ENCODE measurements at regions not wholly inside any gene's neighbourhood (a gene's known extent, or its start where the extent isn't known, plus 50 kb on each side); places are given as distances from the start of the nearest gene placed in this dataset.
"Not testable (repeated sequence)": the region's sequence is repeated elsewhere in the genome, so short reads cannot be mapped to it uniquely, and the experiment has no call there.

DNA sequence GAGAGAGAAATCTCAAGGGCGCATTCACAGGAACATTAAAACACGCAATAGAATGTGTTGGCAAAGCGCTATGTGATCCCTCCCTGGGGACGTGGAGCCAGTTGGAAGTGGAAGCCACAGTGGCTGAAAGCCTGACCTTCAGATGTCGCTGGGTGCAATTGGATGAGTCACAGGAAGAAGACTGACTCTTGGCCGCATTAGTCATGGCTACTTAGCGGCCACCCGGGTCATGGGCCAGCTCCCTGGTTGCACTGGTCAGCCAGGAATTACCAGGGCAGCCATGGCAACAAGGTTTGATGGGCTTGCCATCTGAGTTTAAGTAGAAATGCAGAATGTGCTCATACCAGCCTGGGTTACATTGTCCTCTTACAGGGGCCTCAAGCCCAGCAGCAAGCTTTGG, 231.2 kb upstream of the FRG2C start:
- TF ChIP-seq, protein P1, sequence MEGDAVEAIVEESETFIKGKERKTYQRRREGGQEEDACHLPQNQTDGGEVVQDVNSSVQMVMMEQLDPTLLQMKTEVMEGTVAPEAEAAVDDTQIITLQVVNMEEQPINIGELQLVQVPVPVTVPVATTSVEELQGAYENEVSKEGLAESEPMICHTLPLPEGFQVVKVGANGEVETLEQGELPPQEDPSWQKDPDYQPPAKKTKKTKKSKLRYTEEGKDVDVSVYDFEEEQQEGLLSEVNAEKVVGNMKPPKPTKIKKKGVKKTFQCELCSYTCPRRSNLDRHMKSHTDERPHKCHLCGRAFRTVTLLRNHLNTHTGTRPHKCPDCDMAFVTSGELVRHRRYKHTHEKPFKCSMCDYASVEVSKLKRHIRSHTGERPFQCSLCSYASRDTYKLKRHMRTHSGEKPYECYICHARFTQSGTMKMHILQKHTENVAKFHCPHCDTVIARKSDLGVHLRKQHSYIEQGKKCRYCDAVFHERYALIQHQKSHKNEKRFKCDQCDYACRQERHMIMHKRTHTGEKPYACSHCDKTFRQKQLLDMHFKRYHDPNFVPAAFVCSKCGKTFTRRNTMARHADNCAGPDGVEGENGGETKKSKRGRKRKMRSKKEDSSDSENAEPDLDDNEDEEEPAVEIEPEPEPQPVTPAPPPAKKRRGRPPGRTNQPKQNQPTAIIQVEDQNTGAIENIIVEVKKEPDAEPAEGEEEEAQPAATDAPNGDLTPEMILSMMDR (conservative IDR thresholded peaks at IDR 0.05; ENCODE audit: low read length), result not testable (repeated sequence)
- not testable (repeated sequence) for TF ChIP-seq EZH2phosphoT487 (IDR thresholded peaks at IDR 0.05; ENCODE audit: borderline replicate concordance, low read depth, low read length)
